GM18508 (cell line): ENCODE measurements at regions not wholly inside any gene's neighbourhood (a gene's known extent, or its start where the extent isn't known, plus 50 kb on each side); places are given as distances from the start of the nearest gene placed in this dataset.
"Not testable (repeated sequence)": the region's sequence is repeated elsewhere in the genome, so short reads cannot be mapped to it uniquely, and the experiment has no call there.

Experiments used
- ATAC-seq: cut with Tn5 transposase; IDR thresholded peaks from one replicate; pipeline ENCODE4 v1.9.1; 2021; ENCODE audit warnings: moderate number of reproducible peaks; ENCODE audit not compliant: insufficient read depth, unreplicated experiment

- ATAC-seq: no peak
These were observed 160.6 kb upstream of the EGLN3 start for GRCh38 chr14:34111505-34111904.

GRCh38 chr14:34110531-34110930, 159.7 kb upstream of the EGLN3 start:
- no peak for ATAC-seq

- ATAC-seq: no peak
These were observed 156.6 kb upstream of the EGLN3 start for GRCh38 chr14:34107441-34107840.

GRCh38 chr14:34106310-34106709, 155.4 kb upstream of the EGLN3 start:
- ATAC-seq: no peak

- no peak for ATAC-seq
These were observed 153.9 kb upstream of the EGLN3 start for GRCh38 chr14:34104489-34105397.

GRCh38 chr14:34103176-34103575, 152.3 kb upstream of the EGLN3 start:
- no peak for ATAC-seq

- ATAC-seq: no peak
These were observed 148.8 kb upstream of the EGLN3 start for GRCh38 chr14:34099635-34100034.

- ATAC-seq: no peak
These were observed 148.1 kb upstream of the EGLN3 start for GRCh38 chr14:34098985-34099349.

GRCh38 chr14:34098045-34098984, 147.4 kb upstream of the EGLN3 start:
- no peak for ATAC-seq

GRCh38 chr14:34097644-34098043, 146.8 kb upstream of the EGLN3 start:
- ATAC-seq: no peak

GRCh38 chr14:34094384-34094783, 143.5 kb upstream of the EGLN3 start:
- no peak for ATAC-seq

GRCh38 chr14:34093883-34094282, 143.0 kb upstream of the EGLN3 start:
- no peak for ATAC-seq

GRCh38 chr14:34090451-34090850, 139.6 kb upstream of the EGLN3 start:
- no peak for ATAC-seq

- ATAC-seq: no peak
These were observed 138.0 kb upstream of the EGLN3 start for GRCh38 chr14:34088914-34089313.

- ATAC-seq: no peak
These were observed 136.7 kb upstream of the EGLN3 start for GRCh38 chr14:34087571-34087970.

- ATAC-seq: no peak
These were observed 135.4 kb upstream of the EGLN3 start for GRCh38 chr14:34086223-34086757.

GRCh38 chr14:34085695-34086094, 134.8 kb upstream of the EGLN3 start:
- no peak for ATAC-seq

- ATAC-seq: no peak
These were observed 130.8 kb upstream of the EGLN3 start for GRCh38 chr14:34081576-34082136.

GRCh38 chr14:34081101-34081575, 130.3 kb upstream of the EGLN3 start:
- ATAC-seq: no peak

GRCh38 chr14:34079643-34080042, 128.8 kb upstream of the EGLN3 start:
- ATAC-seq: not testable (repeated sequence)
